ENCODE measurements at regions not wholly inside any gene's neighbourhood (a gene's known extent, or its start where the extent isn't known, plus 50 kb on each side); places are given as distances from the start of the nearest gene placed in this dataset.

- no peak for TF ChIP-seq CTCF (IDR thresholded peaks at IDR 0.05)
- TF ChIP-seq POLR2A (IDR thresholded peaks at IDR 0.05) = no peak
Measured at GRCh38 chr15:31193291-31193690, 91.8 kb upstream of the TRPM1 start.

All from transverse colon (tissue), 3 donors.